GM18508 (cell line): ENCODE measurements at regions not wholly inside any gene's neighbourhood (a gene's known extent, or its start where the extent isn't known, plus 50 kb on each side); places are given as distances from the start of the nearest gene placed in this dataset.

Source experiments
- ATAC-seq: cut with Tn5 transposase; IDR thresholded peaks from one replicate; pipeline ENCODE4 v1.9.1; 2021; ENCODE audit warnings: moderate number of reproducible peaks; ENCODE audit not compliant: insufficient read depth, unreplicated experiment

DNA sequence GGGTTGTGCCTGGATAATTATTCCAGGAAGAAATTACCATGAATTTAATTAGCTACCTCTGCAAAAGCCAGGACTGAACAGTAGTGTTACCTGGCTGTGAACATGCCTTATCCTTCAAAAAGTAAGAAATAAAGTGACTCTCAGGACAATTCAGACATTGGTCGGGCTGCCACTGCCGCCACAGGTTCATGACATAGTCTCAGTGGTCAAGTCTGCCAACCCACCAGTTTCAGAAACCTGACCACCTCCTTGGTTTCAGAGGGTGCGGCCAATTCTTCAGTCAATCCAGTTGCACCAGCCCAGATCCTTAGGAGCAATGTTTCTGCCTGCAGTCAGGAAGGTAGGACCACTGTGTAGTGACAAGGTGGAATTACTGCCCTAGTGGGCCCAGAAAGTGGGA, 593.1 kb upstream of the DAB2 start:
- no peak for ATAC-seq

DNA sequence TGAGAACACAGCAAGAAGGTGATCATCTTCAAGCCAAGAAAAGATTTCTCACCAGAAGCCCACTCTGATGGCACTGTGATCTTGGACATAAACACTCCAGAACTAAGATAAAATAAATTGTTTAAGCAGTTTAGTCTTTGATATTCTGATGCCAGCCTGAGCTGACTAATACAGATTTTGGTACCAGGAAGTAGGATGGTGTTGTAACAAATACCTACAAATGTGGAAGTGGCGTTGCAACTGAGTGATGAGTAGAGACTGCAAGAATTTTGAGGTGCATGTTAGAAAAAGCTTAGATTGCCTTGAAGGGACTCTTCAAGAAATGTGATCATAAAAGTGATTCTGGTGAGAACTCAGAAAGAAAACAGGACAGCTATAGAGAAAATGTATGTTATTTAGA, 592.4 kb upstream of the DAB2 start:
- ATAC-seq: no peak

DNA sequence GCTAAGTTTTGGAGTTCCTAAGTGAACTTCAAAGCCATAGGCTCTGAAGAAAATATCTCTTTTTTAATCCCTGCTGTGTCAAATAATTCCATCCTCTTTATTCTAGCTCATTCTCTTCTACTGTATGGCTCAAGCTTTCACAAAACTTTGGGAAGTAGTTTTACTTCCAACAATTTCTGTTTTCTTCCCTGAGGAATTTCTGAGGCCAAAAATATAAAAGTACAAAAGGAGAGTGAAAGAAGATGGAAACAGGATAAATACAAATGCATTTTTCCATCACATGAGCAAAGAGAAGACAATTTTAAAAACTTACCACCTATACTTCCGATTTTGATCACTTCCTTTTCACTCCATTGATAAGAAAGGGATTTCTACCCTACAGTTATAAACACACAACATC, 585.7 kb upstream of the DAB2 start:
- ATAC-seq: no peak

DNA sequence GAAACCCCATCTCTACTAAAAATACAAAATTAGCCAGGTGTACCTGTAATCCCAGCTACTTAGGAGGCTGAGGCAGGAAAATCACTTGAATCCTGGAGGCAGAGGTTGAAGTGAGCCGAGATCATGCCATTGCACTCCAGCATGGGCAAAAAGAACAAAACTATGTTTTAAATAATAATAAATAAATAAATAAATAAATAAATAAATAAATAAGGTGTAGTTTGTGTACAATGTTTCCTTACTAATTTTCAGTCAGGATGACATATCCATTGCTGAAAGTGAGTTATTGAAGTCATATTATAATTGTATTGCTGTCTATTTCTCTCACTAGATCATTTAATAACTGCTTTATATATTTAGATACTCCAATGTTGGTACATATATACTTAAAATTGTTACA, 581.5 kb upstream of the DAB2 start:
- ATAC-seq: no peak

DNA sequence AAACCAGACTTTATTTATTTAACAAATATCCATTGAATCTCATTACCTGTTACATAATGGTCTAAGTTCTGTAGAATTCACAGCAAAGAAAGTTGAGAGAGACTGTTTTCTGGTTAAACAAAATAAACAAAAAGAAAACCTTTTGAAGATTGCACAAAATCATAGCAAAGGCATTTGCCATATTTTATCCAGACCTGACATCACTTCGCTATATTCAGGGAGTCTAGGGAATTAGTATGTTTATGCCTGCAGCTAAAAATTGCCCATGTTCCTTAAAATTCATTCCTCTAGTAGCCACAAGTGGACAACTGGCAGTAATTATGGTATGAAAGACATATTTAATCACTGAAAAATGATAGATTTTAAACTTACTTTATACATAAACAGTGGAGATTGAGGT, 577.0 kb upstream of the DAB2 start:
- no peak for ATAC-seq

DNA sequence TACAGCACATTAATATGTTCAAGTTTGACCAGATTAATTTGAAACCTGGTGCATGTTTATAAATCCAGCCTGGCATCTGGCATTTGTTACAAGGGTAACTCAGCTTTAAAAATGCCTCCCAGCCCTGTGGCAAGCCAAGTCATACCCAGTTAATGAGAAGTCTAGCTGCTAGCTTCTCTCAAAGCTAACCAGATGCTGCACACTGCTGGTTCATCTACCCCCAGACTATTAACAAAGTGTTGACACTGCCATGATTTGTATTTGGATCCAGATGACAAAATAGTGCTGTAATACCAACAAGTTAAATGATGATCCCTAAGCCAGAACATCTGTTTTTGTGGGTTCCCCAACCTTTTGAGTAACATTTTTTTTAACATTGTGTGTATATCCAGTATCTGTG, 573.7 kb upstream of the DAB2 start:
- ATAC-seq: no peak

DNA sequence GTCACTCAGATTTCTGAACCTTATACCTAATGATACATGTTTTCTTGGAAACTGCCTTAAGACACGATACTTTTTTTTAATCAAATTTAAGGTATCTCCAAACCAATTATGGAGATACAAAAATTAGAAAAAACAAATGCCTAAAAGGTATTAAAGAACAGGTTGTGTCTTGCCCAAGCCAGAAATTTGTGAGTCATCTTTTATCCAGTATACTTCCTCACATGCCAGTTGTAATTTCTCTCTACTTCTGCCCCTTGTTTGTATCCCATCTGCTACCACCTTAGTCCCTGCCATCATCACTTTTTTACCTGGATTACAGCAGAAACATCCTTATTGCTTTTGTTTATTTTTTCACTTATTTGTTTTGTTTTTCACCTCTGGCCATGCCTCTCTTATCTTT, 571.2 kb upstream of the DAB2 start:
- ATAC-seq: no peak

DNA sequence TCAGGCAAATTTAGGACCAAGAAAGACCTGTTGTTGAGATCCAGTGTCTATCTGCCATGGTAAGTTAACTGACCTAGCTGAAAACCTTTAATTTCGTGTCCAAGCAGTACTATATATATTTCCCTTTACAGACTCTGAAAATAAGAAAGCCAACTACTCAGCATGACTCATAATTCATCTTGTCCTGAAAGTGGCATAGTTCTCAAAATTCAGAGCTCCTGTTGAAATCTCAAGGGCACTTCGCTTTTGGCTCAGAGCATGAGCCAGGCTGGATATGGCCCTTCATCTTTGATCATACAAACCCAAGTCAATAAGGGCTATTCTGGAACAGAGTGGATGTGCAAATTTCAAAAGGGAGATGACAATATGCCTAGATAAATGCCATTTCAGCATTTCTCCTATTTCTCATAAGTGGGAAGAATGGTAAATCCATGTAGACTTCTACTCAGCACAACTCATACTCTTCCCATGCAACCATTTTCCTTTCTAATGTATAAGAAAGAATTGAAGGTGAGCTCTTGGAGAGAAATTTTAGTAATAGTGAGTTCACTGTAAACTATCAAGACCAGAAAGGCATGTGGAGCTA, 567.9 kb upstream of the DAB2 start:
- ATAC-seq: no peak

DNA sequence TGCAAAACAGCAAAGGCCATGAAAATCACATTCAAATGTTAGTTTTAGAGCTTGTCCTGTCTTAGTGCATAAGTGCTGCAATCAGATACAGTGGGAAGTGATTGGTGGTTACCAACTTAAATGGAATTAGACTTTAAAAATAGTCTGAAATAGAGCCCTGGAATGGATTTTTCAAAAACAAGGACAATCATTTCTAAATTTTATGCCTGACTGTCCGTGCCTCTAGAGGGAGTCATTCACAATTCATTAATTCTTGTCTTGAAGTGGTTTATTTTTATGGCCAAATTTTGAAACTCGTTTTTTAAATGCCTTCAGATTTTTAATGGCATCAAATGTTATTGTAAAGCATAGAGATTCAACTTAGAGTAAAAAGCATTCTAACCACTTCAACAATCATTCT, 561.8 kb upstream of the DAB2 start:
- ATAC-seq: no peak

DNA sequence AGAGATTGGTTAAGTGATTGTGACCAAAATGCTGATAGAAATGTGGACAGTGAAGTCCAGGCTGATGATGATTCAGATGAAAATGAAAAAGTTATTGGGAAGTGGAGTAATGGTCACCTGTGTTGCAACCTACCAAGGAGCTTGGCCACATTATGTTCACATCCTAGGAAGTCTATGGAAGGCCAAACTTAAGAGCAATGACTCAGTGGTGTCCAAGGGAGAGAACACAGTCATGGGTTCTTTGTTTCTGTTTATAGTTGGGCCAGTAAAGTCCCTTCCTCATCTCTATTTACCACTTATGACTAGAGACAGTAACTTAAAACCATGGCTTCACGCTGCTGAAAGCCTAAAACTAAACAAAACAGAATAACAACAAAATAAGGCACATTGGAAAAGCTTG, 555.3 kb upstream of the DAB2 start:
- ATAC-seq: no peak

DNA sequence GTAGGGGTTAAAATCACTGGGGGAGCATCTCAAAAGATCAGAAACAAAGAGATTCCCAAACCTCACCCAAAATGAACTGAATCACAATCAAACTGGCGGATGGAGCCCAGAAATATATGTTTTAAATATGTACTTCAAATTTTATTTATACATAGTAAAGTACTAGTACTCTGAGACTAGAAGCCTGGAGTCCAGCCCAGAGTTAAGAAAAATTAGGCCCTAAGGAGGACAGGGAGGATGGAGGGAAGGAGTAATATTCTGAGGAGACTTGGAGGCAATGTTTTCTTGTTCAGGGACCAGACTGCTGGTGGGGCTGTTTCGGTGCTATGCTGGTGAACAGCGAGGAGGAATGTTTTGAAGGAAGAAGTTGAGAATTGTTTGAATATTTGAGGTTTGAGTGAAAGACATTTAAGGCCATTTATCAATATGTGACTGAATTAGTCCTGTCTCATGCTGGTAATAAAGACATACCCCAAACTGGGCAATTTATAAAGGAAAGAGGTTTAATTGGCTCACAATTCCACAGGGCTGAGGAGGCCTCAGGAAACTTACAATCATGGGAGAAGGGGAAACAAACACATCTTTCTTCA, 552.4 kb upstream of the DAB2 start:
- ATAC-seq: no peak

DNA sequence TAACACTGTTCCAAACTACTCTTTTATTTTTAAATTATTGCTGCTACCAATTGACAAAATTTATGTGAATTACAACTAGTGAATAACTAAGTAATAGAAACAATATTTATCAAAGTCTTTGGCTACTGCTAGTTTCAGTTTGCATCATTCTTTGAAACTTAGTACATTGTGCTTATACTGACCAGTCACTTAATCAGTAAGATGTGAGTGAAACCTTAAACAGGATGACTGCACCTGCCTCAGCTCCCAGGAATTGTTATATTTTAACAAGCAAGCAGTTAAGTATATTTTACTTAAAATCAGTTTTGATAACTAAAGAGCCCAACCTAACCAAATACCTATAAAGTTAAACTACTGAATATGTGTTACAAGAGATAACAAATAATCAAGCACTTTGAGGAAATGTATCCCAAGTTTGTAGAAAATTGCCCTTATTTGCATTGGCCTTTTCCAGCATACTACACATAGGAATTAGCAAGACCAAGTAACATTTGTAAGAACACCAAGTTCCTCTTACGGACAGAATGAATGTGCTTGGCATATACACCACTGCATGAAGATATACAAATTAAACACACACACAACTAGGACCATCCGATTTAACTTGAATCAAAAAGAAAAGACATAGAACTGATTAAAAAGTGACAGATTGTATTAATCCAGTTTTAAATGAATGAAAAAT, 545.5 kb upstream of the DAB2 start:
- ATAC-seq: peak; percentile 71

DNA sequence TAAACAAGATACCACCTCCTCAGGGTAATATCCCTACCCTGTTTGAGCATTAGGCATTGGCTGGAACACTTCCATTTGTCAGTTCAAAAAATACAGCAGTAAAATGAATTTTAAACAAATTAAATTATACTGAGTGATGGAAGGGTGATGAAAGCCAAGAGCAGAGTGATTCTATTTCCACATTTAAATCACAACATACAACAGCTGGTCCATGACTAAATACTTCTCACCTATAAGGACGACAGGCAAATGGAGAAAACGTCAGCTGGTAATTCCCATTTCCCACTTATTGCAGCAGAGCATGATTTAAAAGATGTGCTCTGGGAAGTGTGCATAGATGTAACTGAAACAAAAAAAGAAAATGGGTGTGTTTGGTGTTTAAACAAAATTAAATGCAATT, 543.6 kb upstream of the DAB2 start:
- no peak for ATAC-seq

DNA sequence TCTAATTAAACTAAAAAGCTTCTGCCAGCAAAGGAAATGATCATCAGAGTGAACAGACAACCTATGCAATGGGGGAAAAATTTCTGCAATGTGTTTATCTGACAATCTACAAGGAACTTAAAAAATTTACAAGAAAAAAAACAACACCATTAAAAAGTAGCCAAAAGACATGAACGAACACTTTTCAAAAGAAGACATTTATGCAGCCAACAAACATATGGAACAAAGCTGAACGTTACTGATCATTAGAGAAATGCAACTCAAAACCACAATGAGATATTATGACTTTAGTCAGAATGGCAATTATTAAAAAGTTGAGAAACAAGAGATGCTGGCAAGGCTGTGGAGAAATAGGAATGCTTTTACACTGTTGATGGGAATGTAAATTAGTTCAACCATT, 530.4 kb upstream of the DAB2 start:
- ATAC-seq: no peak

DNA sequence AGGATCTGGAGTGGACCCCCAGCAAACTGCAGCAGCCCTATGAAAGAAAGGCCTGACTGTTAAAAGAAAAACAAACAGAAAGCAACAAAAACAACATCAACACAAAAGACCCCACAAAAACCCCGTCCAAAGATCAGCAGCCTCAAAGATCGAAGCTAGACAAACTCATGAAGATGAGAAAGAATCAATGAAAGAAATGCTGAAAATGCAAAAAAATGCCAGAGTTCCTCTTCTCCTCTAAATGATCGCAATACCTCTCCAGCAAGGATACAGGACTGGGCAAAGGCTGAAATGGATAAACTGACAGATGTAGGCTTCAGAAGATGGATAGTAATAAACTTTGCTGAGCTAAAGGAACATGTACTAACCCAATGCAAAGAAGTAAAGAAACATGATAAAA, 526.3 kb upstream of the DAB2 start:
- no peak for ATAC-seq

DNA sequence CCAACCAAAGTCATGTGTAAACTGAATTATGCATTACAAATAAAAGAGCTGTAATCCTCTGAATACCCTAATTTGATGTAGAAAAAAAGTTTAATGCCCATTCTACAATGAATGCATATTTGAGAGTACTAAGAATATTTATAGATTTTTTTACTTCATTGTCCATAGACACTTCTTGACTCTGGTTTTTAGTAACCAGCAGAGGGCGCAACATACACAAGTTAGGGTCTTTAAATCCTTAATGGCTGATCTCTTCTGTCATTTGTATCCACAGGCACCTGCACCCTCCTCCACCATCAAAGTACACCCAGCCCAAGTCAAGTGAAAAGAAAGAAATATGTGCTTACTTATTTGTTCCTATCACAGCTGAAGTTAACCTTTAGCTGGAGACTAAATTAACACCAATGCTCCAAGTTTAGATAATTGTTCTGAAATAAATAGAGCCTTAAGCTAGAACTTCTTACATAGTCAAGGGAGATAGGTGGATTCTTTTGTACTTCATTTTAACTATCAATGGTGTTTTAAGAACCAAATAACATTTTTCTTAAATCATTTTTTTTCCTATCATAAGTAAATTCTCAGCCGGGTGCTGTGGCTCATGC, 524.2 kb upstream of the DAB2 start:
- ATAC-seq: peak; percentile 86

DNA sequence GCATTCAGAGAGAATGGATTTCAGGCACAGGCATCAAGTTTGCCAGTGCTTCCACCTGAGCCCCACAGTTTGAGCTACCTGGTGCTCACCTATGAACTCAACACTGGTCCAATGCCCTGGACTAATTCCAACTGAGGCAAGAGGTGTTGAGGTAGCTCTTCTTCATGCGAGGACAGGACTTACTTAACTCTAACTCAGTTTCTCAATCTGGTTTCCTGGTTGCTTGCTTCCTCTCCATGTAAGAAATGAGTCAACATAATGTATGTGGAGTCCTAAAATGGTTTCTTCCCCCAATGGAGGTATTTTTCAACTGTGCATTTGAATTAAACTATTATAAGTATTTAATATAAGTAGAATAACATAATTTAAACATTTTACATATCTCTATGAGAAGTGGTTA, 523.6 kb upstream of the DAB2 start:
- ATAC-seq: no peak

DNA sequence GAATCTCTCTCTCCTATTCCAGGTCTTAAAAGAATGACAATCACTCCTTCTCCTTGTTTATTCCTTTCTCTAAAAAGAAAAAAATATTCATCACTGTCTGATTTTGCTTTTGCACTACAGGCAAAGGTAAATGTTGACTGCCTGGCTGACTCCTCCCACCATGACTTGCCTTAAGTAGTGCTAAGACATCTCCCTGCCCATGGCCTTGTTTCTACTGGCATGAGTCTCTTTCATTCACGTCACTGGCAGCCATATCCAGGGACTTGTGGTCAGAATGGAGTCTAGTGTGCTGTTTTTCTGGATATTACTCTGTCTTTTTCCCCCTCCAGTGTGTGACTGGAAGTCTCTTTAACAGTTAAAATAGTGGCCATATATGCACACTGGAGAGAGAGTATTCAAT, 522.9 kb upstream of the DAB2 start:
- ATAC-seq: no peak

DNA sequence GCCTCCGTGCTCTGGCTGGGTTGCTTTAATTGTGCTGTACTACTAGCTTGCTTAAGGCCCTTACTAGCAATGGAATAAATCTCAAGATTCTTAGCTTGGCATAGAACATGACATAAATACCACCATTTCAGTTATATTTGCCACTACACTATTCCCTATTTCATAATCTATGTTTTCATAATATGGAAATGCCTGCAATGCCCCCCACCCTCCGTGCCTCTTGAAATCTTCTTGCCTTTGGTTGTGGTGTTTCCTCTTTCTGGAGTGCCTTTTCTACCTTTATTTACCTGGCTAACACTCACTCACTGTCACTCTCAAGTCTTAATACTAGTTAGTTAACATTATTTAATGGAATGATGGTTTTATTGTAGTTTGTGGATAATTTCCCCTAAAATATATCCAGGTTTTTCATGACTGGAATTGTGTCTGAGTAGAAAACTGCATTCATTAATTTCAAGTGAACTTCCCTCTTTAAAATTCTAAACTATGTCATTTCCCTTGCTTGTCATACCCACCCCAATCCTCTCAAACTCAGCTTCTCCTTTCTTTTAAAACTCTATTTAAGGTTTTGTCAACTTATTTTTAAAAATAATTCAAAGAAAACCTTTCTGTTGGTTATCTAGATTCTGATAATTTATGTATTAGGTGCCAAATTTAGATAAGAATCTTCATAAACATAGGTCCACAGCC, 521.7 kb upstream of the DAB2 start:
- no peak for ATAC-seq

DNA sequence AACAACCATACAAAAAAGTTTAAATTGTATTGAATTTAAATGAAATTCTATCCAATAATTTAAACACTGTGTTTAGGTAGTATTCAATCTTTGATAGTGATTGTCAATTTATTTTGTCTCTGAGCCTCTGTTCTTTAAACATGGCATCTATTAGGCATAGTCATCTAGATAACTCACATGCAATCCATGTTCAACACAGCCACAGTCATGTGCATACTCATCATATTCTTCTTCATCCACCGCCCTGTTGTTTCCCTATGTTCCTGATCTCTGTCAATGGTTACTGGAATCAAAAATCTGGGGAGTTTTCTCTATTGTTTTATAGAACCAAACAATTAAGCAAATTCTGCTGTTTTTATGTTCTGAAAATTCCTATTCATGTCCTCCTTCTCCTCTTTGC, 521.1 kb upstream of the DAB2 start:
- ATAC-seq: no peak

DNA sequence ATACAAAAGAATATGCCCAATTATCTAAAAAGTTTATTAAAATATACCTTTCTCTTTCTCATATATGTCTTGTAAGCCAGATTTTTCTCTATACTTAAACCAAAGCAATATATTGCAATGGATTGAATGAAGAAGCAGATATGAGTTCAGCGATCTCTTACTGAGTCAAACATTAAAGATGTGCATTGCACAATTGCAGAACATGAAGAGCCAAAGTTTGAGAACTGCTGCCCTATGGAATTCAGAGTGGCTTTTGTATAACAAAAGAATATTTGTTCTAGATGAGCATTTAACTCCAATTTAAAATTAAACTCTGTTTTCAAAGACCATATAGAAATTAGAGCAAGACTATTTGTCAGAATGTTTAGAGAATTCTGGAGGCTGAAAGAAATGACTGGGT, 519.0 kb upstream of the DAB2 start:
- no peak for ATAC-seq
